ENCODE measurements at regions not wholly inside any gene's neighbourhood (a gene's known extent, or its start where the extent isn't known, plus 50 kb on each side); places are given as distances from the start of the nearest gene placed in this dataset.

- TF ChIP-seq CTCF (IDR thresholded peaks at IDR 0.05) (no peak), POLR2A (IDR thresholded peaks at IDR 0.05) (no peak)
Observed at GRCh38 chr16:62876133-62876532, 839.9 kb upstream of the CDH8 start.
